ENCODE measurements at regions not wholly inside any gene's neighbourhood (a gene's known extent, or its start where the extent isn't known, plus 50 kb on each side); places are given as distances from the start of the nearest gene placed in this dataset.

- no peak overlapping the region for H3K27ac ChIP-seq (ENCODE audit: low read depth in 1 of 3, low read length in 2 of 3)
- no peaks in the 10 kb centered on the region for H3K27me3 ChIP-seq (ENCODE audit: control insufficient read depth in 3 of 3, insufficient read depth in 3 of 3, low read length in 3 of 3)
- WGBS, 3 donors, result 74 to 85% (median 79%) methylated on average over 3 of the region's 3 CpGs
- peaks cover 0 to 2% of the 10 kb centered on the region in 2 donors for H3K9me3 ChIP-seq (ENCODE audit: control insufficient read depth in 2 of 2, insufficient read depth in 1 of 2, low read depth in 1 of 2, low read length in 1 of 2)
- DNase-seq (no peak), FAIRE-seq (no peak)
- H3K4me3 ChIP-seq (ENCODE audit: low read depth in 1 of 3, low read length in 3 of 3), result no peak overlapping the region
- no peaks in the 10 kb centered on the region for H3K36me3 ChIP-seq (ENCODE audit: control insufficient read depth in 3 of 3, insufficient read depth in 2 of 3, low read depth in 1 of 3, low read length in 3 of 3)
- no peaks in the 10 kb centered on the region for H3K4me1 ChIP-seq (ENCODE audit: control insufficient read depth in 3 of 3, insufficient read depth in 2 of 3, low read depth in 1 of 3, low read length in 2 of 3)
Measured at GRCh38 chr11:122487669-122488068, 167.9 kb upstream of the UBASH3B start.

DNA sequence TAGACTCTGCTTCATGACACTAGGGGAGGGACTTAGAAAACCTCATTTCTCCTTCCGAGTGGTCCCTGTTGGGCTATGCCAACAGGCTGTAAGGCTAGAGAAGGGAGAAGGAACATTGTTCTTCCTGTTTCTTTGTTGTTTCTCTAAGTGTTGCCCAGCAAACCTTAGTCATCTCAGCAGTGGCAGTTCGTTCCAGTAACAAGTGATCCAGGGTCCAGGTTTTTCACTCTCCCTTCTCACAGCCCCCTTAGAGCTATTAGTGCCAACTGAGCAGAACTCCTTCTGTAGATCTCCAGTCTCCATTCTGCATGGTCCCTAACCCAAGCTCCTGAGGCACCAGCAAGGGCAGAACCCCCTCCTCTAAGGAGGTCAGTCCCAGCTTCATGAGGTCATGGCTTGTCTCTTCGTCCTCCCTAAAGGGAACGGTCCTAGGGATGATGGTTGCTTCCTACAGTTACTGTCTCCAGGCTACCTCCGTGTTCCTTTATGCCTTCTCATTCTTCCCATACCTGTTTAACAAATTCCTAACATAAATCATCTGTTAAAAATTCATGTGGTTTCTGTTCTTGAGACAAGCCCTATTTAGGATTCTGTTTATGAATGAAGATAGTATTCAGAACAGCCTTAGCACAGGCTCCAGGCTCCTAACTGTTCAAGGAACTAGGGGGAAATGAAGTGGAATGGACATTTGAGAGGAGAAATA is 168.6 kb upstream of the UBASH3B start:
- FAIRE-seq (no peak), DNase-seq (no peak)
- peaks cover 0 to 2% of the 10 kb centered on the region in 2 donors for H3K9me3 ChIP-seq (ENCODE audit: control insufficient read depth in 2 of 2, insufficient read depth in 1 of 2, low read depth in 1 of 2, low read length in 1 of 2)
- no peak overlapping the region for H3K27ac ChIP-seq (ENCODE audit: low read depth in 1 of 3, low read length in 2 of 3)
- no peaks in the 10 kb centered on the region for H3K27me3 ChIP-seq (ENCODE audit: control insufficient read depth in 3 of 3, insufficient read depth in 3 of 3, low read length in 3 of 3)
- H3K4me3 ChIP-seq (ENCODE audit: low read depth in 1 of 3, low read length in 3 of 3), result no peak overlapping the region
- H3K36me3 ChIP-seq (ENCODE audit: control insufficient read depth in 3 of 3, insufficient read depth in 2 of 3, low read depth in 1 of 3, low read length in 3 of 3), result no peaks in the 10 kb centered on the region
- no peaks in the 10 kb centered on the region for H3K4me1 ChIP-seq (ENCODE audit: control insufficient read depth in 3 of 3, insufficient read depth in 2 of 3, low read depth in 1 of 3, low read length in 2 of 3)
- 75 to 77% (median 75%) methylated on average over 5 of the region's 5 CpGs for WGBS, 3 donors

- Histone ChIP-seq H3K27ac (ENCODE audit: low read depth in 1 of 3, low read length in 2 of 3) (no peak overlapping the region), H3K36me3 (ENCODE audit: control insufficient read depth in 3 of 3, insufficient read depth in 2 of 3, low read depth in 1 of 3, low read length in 3 of 3) (no peaks in the 10 kb centered on the region), H3K4me3 (ENCODE audit: low read depth in 1 of 3, low read length in 3 of 3) (no peak overlapping the region), H3K27me3 (ENCODE audit: control insufficient read depth in 3 of 3, insufficient read depth in 3 of 3, low read length in 3 of 3) (no peaks in the 10 kb centered on the region), H3K9me3 (ENCODE audit: control insufficient read depth in 2 of 2, insufficient read depth in 1 of 2, low read depth in 1 of 2, low read length in 1 of 2) (no peaks in the 10 kb centered on the region), H3K4me1 (ENCODE audit: control insufficient read depth in 3 of 3, insufficient read depth in 2 of 3, low read depth in 1 of 3, low read length in 2 of 3) (no peaks in the 10 kb centered on the region)
- DNase-seq, result no peak
- WGBS, 3 donors, result 43 to 58% (median 47%) methylated on average over 2 of the region's 2 CpGs
- FAIRE-seq, result no peak
Measured at GRCh38 chr11:122478986-122479385, 176.5 kb upstream of the UBASH3B start.

GRCh38 chr11:122468965-122469364 is 186.6 kb upstream of the UBASH3B start:
- DNase-seq (no peak), FAIRE-seq (no peak)
- Histone ChIP-seq H3K27ac (ENCODE audit: low read depth in 1 of 3, low read length in 2 of 3) (no peak overlapping the region), H3K4me1 (ENCODE audit: control insufficient read depth in 3 of 3, insufficient read depth in 2 of 3, low read depth in 1 of 3, low read length in 2 of 3) (no peaks in the 10 kb centered on the region), H3K27me3 (ENCODE audit: control insufficient read depth in 3 of 3, insufficient read depth in 3 of 3, low read length in 3 of 3) (no peaks in the 10 kb centered on the region), H3K36me3 (ENCODE audit: control insufficient read depth in 3 of 3, insufficient read depth in 2 of 3, low read depth in 1 of 3, low read length in 3 of 3) (no peaks in the 10 kb centered on the region), H3K4me3 (ENCODE audit: low read depth in 1 of 3, low read length in 3 of 3) (no peak overlapping the region), H3K9me3 (ENCODE audit: control insufficient read depth in 2 of 2, insufficient read depth in 1 of 2, low read depth in 1 of 2, low read length in 1 of 2) (no peaks in the 10 kb centered on the region)
- whole genome bisulfite sequencing, 3 donors, result 62 to 81% (median 68%) methylated on average over 2 of the region's 2 CpGs

GRCh38 chr11:122463530-122463929 is 192.0 kb upstream of the UBASH3B start:
- Histone ChIP-seq H3K36me3 (ENCODE audit: control insufficient read depth in 3 of 3, insufficient read depth in 2 of 3, low read depth in 1 of 3, low read length in 3 of 3) (no peaks in the 10 kb centered on the region), H3K4me1 (ENCODE audit: control insufficient read depth in 3 of 3, insufficient read depth in 2 of 3, low read depth in 1 of 3, low read length in 2 of 3) (no peaks in the 10 kb centered on the region), H3K9me3 (ENCODE audit: control insufficient read depth in 2 of 2, insufficient read depth in 1 of 2, low read depth in 1 of 2, low read length in 1 of 2) (peaks cover 0 to 15% of the 10 kb centered on the region in 2 donors), H3K4me3 (ENCODE audit: low read depth in 1 of 3, low read length in 3 of 3) (no peak overlapping the region), H3K27ac (ENCODE audit: low read depth in 1 of 3, low read length in 2 of 3) (no peak overlapping the region), H3K27me3 (ENCODE audit: control insufficient read depth in 3 of 3, insufficient read depth in 3 of 3, low read length in 3 of 3) (no peaks in the 10 kb centered on the region)
- no peak for DNase-seq
- no peak for FAIRE-seq

- peaks cover 0 to 20% of the 10 kb centered on the region in 2 donors for H3K9me3 ChIP-seq (ENCODE audit: control insufficient read depth in 2 of 2, insufficient read depth in 1 of 2, low read depth in 1 of 2, low read length in 1 of 2)
- H3K27ac ChIP-seq (ENCODE audit: low read depth in 1 of 3, low read length in 2 of 3), result no peak overlapping the region
- no peak overlapping the region for H3K4me3 ChIP-seq (ENCODE audit: low read depth in 1 of 3, low read length in 3 of 3)
- DNase-seq, result no peak
- WGBS, 3 donors, result 67 to 88% (median 87%) methylated on average over 3 of the region's 3 CpGs
- FAIRE-seq, result no peak
- no peaks in the 10 kb centered on the region for H3K27me3 ChIP-seq (ENCODE audit: control insufficient read depth in 3 of 3, insufficient read depth in 3 of 3, low read length in 3 of 3)
- H3K36me3 ChIP-seq (ENCODE audit: control insufficient read depth in 3 of 3, insufficient read depth in 2 of 3, low read depth in 1 of 3, low read length in 3 of 3), result no peaks in the 10 kb centered on the region
- no peaks in the 10 kb centered on the region for H3K4me1 ChIP-seq (ENCODE audit: control insufficient read depth in 3 of 3, insufficient read depth in 2 of 3, low read depth in 1 of 3, low read length in 2 of 3)
Measured at GRCh38 chr11:122459064-122459463, 196.5 kb upstream of the UBASH3B start.

GRCh38 chr11:122453586-122453985 is 201.9 kb upstream of the UBASH3B start:
- no peak for DNase-seq
- no peaks in the 10 kb centered on the region for H3K4me1 ChIP-seq (ENCODE audit: control insufficient read depth in 3 of 3, insufficient read depth in 2 of 3, low read depth in 1 of 3, low read length in 2 of 3)

GRCh38 chr11:122451911-122452310 is 203.6 kb upstream of the UBASH3B start:
- no peaks in the 10 kb centered on the region for H3K27me3 ChIP-seq (ENCODE audit: control insufficient read depth in 3 of 3, insufficient read depth in 3 of 3, low read length in 3 of 3)
- WGBS, 3 donors, result 96 to 97% (median 96%) methylated on average over 9 of the region's 9 CpGs
- DNase-seq (no peak), FAIRE-seq (no peak)
- no peak overlapping the region for H3K27ac ChIP-seq (ENCODE audit: low read depth in 1 of 3, low read length in 2 of 3)
- H3K4me3 ChIP-seq (ENCODE audit: low read depth in 1 of 3, low read length in 3 of 3), result no peak overlapping the region
- H3K4me1 ChIP-seq (ENCODE audit: control insufficient read depth in 3 of 3, insufficient read depth in 2 of 3, low read depth in 1 of 3, low read length in 2 of 3), result no peaks in the 10 kb centered on the region
- peaks cover 0 to 3% of the 10 kb centered on the region in 2 donors for H3K9me3 ChIP-seq (ENCODE audit: control insufficient read depth in 2 of 2, insufficient read depth in 1 of 2, low read depth in 1 of 2, low read length in 1 of 2)
- H3K36me3 ChIP-seq (ENCODE audit: control insufficient read depth in 3 of 3, insufficient read depth in 2 of 3, low read depth in 1 of 3, low read length in 3 of 3), result no peaks in the 10 kb centered on the region

More at GRCh38 chr11:122453586-122453985, 201.9 kb upstream of the UBASH3B start:
- FAIRE-seq, result no peak
- no peaks in the 10 kb centered on the region for H3K36me3 ChIP-seq (ENCODE audit: control insufficient read depth in 3 of 3, insufficient read depth in 2 of 3, low read depth in 1 of 3, low read length in 3 of 3)
- no peaks in the 10 kb centered on the region for H3K27me3 ChIP-seq (ENCODE audit: control insufficient read depth in 3 of 3, insufficient read depth in 3 of 3, low read length in 3 of 3)
- peaks cover 0 to 5% of the 10 kb centered on the region in 2 donors for H3K9me3 ChIP-seq (ENCODE audit: control insufficient read depth in 2 of 2, insufficient read depth in 1 of 2, low read depth in 1 of 2, low read length in 1 of 2)
- no peak overlapping the region for H3K4me3 ChIP-seq (ENCODE audit: low read depth in 1 of 3, low read length in 3 of 3)
- 63 to 82% (median 69%) methylated on average over 2 of the region's 2 CpGs for WGBS, 3 donors
- no peak overlapping the region for H3K27ac ChIP-seq (ENCODE audit: low read depth in 1 of 3, low read length in 2 of 3)

DNA sequence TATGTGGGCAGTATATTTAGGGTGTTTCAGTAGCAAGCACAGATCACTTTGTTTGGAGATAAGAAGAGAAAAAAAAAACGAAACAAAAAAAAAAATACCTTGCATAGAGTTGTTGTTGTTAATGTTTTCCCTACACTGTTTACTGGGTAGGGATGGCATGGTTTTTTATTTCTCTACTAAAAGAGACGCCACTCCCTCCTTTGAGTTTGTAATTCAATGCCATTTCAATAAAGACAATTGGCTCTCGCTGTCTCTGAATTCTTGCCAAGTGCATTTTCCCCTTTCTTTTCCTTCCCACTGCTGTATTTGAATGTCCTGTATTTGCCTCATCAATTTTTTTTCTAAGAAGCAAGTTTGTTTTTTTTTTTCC is 213.9 kb upstream of the UBASH3B start:
- H3K27me3 ChIP-seq (ENCODE audit: control insufficient read depth in 3 of 3, insufficient read depth in 3 of 3, low read length in 3 of 3), result peaks cover 0 to 21% (median 0%) of the 10 kb centered on the region in 3 donors
- H3K4me3 ChIP-seq (ENCODE audit: low read depth in 1 of 3, low read length in 3 of 3), result peak overlapping the region in 1 of 3 donors; percentile 4
- H3K36me3 ChIP-seq (ENCODE audit: control insufficient read depth in 3 of 3, insufficient read depth in 2 of 3, low read depth in 1 of 3, low read length in 3 of 3), result no peaks in the 10 kb centered on the region
- no peak for FAIRE-seq
- H3K4me1 ChIP-seq (ENCODE audit: control insufficient read depth in 3 of 3, insufficient read depth in 2 of 3, low read depth in 1 of 3, low read length in 2 of 3), result peaks cover 0 to 9% (median 3%) of the 10 kb centered on the region in 3 donors
- no peak for DNase-seq
- H3K9me3 ChIP-seq (ENCODE audit: control insufficient read depth in 2 of 2, insufficient read depth in 1 of 2, low read depth in 1 of 2, low read length in 1 of 2), result no peaks in the 10 kb centered on the region
- WGBS, 3 donors, result 7 to 29% (median 21%) methylated on average over 3 of the region's 3 CpGs
- no peak overlapping the region for H3K27ac ChIP-seq (ENCODE audit: low read depth in 1 of 3, low read length in 2 of 3)

All from small intestine (tissue), 7 donors.